ENCODE measurements at regions not wholly inside any gene's neighbourhood (a gene's known extent, or its start where the extent isn't known, plus 50 kb on each side); places are given as distances from the start of the nearest gene placed in this dataset.

GRCh38 chr4:137957806-137958205 is 284.3 kb downstream of the SLC7A11 start:
- no peak for TF ChIP-seq CTCF (IDR thresholded peaks at IDR 0.05)
- TF ChIP-seq POLR2A (IDR thresholded peaks at IDR 0.05) = no peak
- TF ChIP-seq POLR2AphosphoS5 (IDR thresholded peaks at IDR 0.05) = no peak

All from stomach (tissue), 4 donors.